ENCODE measurements at regions not wholly inside any gene's neighbourhood (a gene's known extent, or its start where the extent isn't known, plus 50 kb on each side); places are given as distances from the start of the nearest gene placed in this dataset.

- TF ChIP-seq IRF5 (IDR thresholded peaks at IDR 0.05; ENCODE audit: borderline replicate concordance) (no peak), NRF1 (conservative IDR thresholded peaks at IDR 0.05; ENCODE audit: low read depth, low read length) (no peak), SP1 (IDR thresholded peaks at IDR 0.05; ENCODE audit: low read depth, low read length) (no peak), CTCF (IDR thresholded peaks at IDR 0.05 in 2 of 3, conservative IDR thresholded peaks at IDR 0.05 in 1 of 3; ENCODE audit: control insufficient read depth in 2 of 3, extremely low read depth in 1 of 3, insufficient read depth in 1 of 3, low read depth in 3 of 3, low read length in 3 of 3) (no peak), YBX1 (IDR thresholded peaks at IDR 0.05) (no peak), TBL1XR1 (IDR thresholded peaks at IDR 0.05; ENCODE audit: low read depth, low read length) (no peak), HDGF (IDR thresholded peaks at IDR 0.05) (no peak), ZNF24 (IDR thresholded peaks at IDR 0.05) (no peak), NFXL1 (IDR thresholded peaks at IDR 0.05; ENCODE audit: borderline replicate concordance) (no peak), POLR2A (IDR thresholded peaks at IDR 0.05; ENCODE audit: low read depth, low read length) (no peak), NBN (IDR thresholded peaks at IDR 0.05) (no peak), SRF (IDR thresholded peaks at IDR 0.05; ENCODE audit: low read depth in 2 of 2, low read length in 2 of 2) (no peak)
Measured at GRCh38 chr10:21315645-21316220, 209.7 kb downstream of the SKIDA1 start (continued).
